Endothelial cell of umbilical vein (primary cell): ENCODE measurements at regions not wholly inside any gene's neighbourhood (a gene's known extent, or its start where the extent isn't known, plus 50 kb on each side); places are given as distances from the start of the nearest gene placed in this dataset.

ENCODE experiments used
- EZH2 ChIP-seq: IDR thresholded peaks from 2 replicates; pipeline ENCODE4 v1.6.1; 2012; ENCODE audit warnings: borderline replicate concordance, low read depth, mild to moderate bottlenecking, moderate library complexity, low read length, inconsistent platforms; ENCODE audit not compliant: severe bottlenecking
- FOS ChIP-seq: IDR thresholded peaks from 2 replicates; pipeline ENCODE4 v1.6.1; 2011; ENCODE audit warnings: mild to moderate bottlenecking, low read length, moderate library complexity, borderline replicate concordance; ENCODE audit not compliant: insufficient read depth
- GATA2 ChIP-seq: IDR thresholded peaks from 2 replicates; pipeline ENCODE4 v1.7.0; 2011; ENCODE audit warnings: low read depth, mild to moderate bottlenecking, moderate library complexity, mixed read lengths, low read length; ENCODE audit not compliant: insufficient read length, insufficient read depth
- JUN ChIP-seq: IDR thresholded peaks from 2 replicates; pipeline ENCODE4 v1.6.1; 2011; ENCODE audit warnings: borderline replicate concordance, low read depth; ENCODE audit not compliant: insufficient read length, insufficient read depth
- MYC ChIP-seq: IDR thresholded peaks from one replicate; pipeline ENCODE4 v1.6.1; 2011; ENCODE audit warnings: mild to moderate bottlenecking, low read depth, low read length
- POLR2A ChIP-seq: IDR thresholded peaks from 2 replicates; pipeline ENCODE4 v1.6.1; 2012; ENCODE audit warnings: low read depth, mild to moderate bottlenecking, control low read depth, low read length
- POLR2AphosphoS5 ChIP-seq: IDR thresholded peaks from 2 replicates; pipeline ENCODE4 v1.6.1; 2012; ENCODE audit warnings: low read depth, mild to moderate bottlenecking, control low read depth, low read length, moderate library complexity; ENCODE audit not compliant: insufficient read depth
- TF ChIP-seq, protein P1 (sequence below): IDR thresholded peaks from 2 replicates; pipeline ENCODE4 v1.6.1; 2011; ENCODE audit not compliant: insufficient read depth, insufficient read length
- TF ChIP-seq, protein P2 (sequence below), 2 donors: IDR thresholded peaks; 1 replicate in 1 of 2; 2 replicates in 1 of 2; pipeline ENCODE4 v1.5.1; 2011; ENCODE audit warnings: low read length in 2 of 2, mild to moderate bottlenecking in 2 of 2, moderate library complexity in 2 of 2, control low read depth in 1 of 2, inconsistent platforms in 1 of 2, low read depth in 1 of 2; ENCODE audit not compliant: insufficient read depth in 1 of 2; ENCODE audit errors: extremely low read depth in 1 of 2

DNA sequence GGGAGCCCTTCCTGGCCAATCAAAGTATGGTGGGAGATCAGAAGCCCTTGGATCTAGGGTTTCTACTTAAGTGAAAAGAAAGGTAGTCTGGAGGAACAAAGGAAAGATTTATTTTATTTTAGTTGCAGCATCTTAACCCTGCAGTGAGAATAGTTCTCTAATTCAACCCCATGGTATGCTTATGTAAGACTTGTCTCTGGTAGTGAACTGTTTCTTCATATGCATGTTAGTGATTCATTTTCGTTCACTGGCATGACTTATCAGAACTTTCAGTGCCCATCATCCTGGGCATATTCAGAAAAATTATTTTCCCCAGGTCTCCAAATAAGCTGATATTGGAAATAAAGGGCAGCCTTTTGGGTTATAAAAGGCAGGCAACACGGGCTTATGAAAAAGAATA is 1058.8 kb downstream of the NLGN4Y start:
- TF ChIP-seq, protein P1, sequence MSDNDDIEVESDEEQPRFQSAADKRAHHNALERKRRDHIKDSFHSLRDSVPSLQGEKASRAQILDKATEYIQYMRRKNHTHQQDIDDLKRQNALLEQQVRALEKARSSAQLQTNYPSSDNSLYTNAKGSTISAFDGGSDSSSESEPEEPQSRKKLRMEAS: no peak
- TF ChIP-seq POLR2A (no peak), EZH2 (no peak), POLR2AphosphoS5 (no peak), GATA2 (no peak), FOS (no peak), JUN (no peak), MYC (no peak)
- TF ChIP-seq, protein P2, sequence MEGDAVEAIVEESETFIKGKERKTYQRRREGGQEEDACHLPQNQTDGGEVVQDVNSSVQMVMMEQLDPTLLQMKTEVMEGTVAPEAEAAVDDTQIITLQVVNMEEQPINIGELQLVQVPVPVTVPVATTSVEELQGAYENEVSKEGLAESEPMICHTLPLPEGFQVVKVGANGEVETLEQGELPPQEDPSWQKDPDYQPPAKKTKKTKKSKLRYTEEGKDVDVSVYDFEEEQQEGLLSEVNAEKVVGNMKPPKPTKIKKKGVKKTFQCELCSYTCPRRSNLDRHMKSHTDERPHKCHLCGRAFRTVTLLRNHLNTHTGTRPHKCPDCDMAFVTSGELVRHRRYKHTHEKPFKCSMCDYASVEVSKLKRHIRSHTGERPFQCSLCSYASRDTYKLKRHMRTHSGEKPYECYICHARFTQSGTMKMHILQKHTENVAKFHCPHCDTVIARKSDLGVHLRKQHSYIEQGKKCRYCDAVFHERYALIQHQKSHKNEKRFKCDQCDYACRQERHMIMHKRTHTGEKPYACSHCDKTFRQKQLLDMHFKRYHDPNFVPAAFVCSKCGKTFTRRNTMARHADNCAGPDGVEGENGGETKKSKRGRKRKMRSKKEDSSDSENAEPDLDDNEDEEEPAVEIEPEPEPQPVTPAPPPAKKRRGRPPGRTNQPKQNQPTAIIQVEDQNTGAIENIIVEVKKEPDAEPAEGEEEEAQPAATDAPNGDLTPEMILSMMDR (IDR thresholded peaks at IDR 0.05; ENCODE audit: extremely low read depth in 1 of 2, insufficient read depth in 1 of 2, low read depth in 1 of 2, low read length in 2 of 2): no peak
